Right forelimb (tissue), 1 donor: ENCODE measurements at regions not wholly inside any gene's neighbourhood (a gene's known extent, or its start where the extent isn't known, plus 50 kb on each side); places are given as distances from the start of the nearest gene placed in this dataset.
A peak's percentile ranks its signal among the peaks of the same experiment; 100 is the strongest.

Experiments
- DNase-seq: peaks from one replicate; pipeline ENCODE4 v3.0.0-alpha.2; 2018

DNA sequence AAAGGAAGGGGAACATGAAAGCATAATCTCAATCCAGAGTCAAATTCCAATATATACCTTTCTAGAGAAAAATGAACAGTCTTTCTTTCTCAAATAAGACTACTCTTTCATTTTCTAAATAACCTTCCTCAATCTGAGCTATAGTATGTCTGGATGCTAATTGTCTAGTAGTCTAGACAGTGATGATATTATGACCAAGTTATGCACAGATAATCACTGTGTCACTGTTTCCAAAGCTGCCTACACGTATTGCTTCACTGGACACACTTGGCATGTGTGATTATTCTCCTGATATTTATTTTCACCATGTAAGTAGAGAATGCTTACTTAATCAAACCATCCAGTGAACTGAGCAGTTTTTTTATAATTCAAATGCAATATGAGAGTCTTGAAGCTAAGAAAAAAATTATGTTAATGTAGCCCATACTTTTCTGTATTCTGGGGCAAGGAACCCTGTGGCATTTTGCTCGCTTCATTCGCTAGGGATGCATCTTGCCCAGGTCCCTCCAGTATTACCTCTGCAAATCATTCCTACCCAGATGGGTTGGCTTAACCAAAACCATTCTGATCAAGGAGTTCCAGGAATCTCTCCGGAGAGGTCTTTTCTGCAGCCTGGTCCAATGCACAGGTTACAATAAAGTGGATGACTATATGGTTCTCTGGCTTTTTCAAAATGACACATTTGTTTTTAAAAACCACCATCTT lies 303.1 kb upstream of the RUNX1 start:
- DNase-seq, result no peak

DNA sequence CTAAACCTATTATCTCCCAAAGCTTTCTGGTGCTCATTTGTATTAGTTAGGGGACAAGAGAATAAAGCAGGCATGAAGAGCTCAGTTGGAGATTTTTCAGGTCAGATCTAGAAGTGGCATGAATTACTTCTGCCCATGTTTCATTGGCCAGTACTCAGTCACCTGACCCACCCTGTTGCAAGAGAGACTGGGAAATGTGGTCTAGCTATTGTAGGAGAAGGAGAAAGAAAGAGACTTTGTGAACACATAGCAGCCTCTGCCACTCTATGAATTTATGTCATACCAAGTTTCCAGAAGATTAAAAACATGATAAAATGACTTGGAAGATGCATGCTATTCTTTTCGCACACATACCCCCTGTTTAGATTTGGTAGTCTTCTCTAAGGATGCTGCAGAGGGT lies 302.3 kb upstream of the RUNX1 start:
- DNase-seq, result no peak

GRCh38 chr21:35350965-35351364 lies 301.9 kb upstream of the RUNX1 start:
- DNase-seq, result no peak

GRCh38 chr21:35349376-35350080 lies 300.4 kb upstream of the RUNX1 start:
- DNase-seq, result peak; percentile 63

DNA sequence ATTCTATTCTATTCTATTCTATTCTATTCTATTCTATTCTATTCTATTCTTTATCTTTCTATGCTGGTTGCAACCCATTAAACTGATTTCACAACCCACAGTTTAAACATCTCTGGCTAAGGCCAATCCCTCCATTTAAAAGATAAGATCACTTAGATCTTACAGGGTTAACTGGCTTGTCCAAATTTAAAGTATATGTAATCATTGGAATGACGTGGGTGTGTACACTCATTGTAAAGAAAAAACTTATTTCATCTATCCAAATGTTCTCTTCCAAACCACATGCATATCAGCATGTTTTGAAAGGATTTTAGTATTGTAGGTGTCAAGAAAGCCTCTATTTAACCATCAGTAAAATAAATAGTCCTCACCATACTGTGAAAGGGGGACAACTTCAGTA lies 299.6 kb upstream of the RUNX1 start:
- DNase-seq, result no peak

DNA sequence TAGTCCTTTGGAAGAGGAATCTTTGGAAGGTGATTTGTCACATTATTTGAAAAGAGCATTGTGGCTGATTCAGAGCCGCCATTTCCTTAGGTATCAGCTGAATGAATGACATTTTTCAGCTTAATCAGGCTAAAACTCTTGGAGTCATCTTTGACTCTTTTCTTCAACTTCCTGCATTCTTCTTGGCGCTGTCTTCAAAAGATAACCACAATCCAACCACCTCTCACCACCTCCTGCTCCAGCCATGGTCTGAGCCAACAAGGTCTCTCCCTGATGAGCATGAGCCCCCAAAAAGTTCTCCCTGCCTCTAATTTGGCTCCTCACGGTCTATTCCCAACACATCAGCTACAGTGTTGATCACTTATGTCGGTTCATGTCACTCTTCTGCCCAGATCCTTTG lies 297.6 kb upstream of the RUNX1 start:
- DNase-seq, result no peak

- DNase-seq, result no peak
Observed at GRCh38 chr21:35345954-35346353, 296.9 kb upstream of the RUNX1 start.

DNA sequence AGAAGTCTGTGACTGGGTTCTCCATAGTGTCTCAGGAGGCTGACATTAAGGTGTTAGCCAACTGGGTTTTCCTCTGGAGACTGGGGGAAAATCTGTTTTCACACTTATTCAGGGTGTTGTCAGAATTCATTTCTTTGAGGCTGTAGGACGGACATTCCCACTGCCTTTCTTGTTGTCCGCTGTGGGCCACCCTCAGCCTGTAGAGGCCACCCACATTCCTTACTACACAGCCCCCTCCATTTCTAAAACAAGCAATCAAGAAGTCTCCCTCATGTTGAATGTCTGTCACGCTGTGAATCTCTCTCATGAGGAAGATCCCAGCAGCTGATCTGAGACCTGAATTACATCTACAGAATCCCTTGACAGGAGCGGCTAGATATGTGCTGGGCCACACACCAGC lies 295.5 kb upstream of the RUNX1 start:
- DNase-seq, result no peak

GRCh38 chr21:35343046-35343819 lies 294.1 kb upstream of the RUNX1 start:
- DNase-seq, result no peak

GRCh38 chr21:35342440-35342839 lies 293.3 kb upstream of the RUNX1 start:
- no peak for DNase-seq

GRCh38 chr21:35340273-35340672 lies 291.2 kb upstream of the RUNX1 start:
- DNase-seq, result no peak

- DNase-seq, result no peak
Observed at GRCh38 chr21:35338881-35339632, 290.0 kb upstream of the RUNX1 start.

GRCh38 chr21:35338281-35338680 lies 289.2 kb upstream of the RUNX1 start:
- no peak for DNase-seq

DNA sequence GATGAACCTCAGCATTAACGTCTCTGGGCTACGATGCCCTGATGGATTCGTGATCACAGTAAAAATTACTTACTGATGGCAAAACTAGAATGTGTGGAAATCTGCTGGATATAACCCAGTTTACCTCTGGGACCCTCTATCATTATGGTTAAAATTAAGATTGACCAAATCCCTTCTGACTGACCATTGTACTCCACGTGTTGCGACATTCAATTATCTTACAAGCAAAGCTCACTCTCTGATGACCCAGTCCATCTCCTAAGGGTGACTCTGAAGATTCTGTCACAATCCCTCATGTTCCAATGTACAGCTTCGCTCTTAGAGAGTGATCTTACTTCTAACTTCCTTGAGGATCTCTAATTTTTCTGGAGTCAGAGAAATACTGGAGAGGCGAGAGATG lies 288.5 kb upstream of the RUNX1 start:
- no peak for DNase-seq

DNA sequence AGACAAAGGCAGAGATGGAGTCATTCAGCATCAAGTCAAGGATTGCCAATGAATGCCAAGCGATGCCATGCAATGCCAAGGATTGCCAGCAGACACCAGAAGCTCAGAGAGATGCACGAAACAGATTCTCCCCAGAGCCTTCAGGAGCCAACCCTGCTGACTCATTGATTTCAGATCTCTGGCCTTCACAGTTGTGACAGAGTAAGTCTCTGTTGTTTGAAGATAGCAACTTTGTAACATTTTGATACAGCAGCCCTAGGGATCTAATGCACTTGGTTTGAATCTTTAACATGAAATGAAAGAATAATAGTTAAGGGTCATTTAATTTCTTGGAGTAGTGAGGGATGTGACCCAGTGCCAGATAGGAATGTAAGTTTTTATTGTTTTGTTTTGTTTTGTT lies 287.4 kb upstream of the RUNX1 start:
- DNase-seq, result no peak

- no peak for DNase-seq
Observed at GRCh38 chr21:35335951-35336446, 286.9 kb upstream of the RUNX1 start.

- DNase-seq, result no peak
Observed at GRCh38 chr21:35333831-35334618, 284.9 kb upstream of the RUNX1 start.

DNA sequence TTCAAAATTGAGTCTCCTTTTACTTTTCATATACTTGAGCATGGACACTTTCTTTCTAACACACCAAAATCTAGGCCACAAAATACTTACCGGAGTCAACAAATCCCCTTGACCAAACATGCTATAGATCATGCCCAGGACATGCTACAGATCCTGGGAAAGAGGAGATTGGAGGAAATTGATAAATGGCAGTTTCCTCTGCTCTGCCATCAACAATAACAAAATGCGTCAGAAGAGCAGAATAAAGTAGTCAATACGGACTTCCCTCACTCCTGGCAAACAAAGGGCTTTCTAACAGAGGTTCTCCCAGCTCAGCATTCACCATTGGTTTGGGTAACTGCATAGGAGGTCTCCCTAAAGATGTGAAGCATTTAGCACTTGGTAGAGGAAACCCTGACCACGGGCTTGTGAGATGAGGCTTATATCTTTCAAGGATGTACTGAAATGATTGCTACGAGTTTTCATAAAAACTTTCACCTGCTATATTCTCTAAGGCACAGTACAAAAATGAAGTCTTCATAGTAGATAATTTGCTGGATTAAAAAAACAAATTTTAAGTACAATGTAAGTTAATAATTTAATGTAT lies 283.8 kb upstream of the RUNX1 start:
- no peak for DNase-seq

DNA sequence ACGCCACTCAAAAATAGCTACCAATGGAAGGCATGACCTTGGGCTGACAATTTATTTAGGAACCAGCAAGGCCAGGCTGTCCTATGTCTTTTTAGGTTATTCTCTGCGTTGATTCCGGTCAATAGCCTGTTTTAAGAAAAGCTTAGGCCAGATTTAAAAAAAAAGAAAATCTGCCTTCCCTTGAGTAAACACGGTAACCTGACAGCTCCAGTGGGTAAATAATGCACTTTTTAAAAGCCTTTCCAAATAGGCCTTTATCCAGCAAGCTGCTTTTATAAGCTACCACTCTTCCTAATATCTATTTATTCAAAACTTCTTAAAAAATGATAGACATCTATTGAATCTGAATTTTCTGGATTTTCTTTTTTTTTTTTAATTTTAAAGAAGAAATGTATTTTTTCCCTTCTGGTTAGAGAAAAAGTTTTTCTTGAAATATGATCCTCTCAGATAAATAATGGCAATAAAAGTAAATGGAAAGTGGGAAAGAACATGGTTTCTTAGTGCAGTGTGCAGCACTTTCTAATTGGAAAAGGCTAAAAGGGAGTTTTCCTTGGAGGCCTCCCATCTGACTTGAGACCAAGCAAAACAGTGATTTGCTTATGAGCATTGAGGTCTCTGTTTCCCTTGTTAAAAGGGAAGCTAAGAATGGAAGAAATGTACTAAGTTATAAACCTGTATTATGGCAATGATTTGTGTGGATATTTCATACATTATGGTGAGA lies 281.0 kb upstream of the RUNX1 start:
- no peak for DNase-seq

GRCh38 chr21:35328856-35329455 lies 279.9 kb upstream of the RUNX1 start:
- DNase-seq, result no peak

- DNase-seq, result no peak
Observed at GRCh38 chr21:35326677-35327076, 277.6 kb upstream of the RUNX1 start.
